NCI-H345 (cell line): ENCODE measurements at regions not wholly inside any gene's neighbourhood (a gene's known extent, or its start where the extent isn't known, plus 50 kb on each side); places are given as distances from the start of the nearest gene placed in this dataset.

ENCODE experiments used
- DNase-seq: peaks from one replicate; lab custom pipeline; 2025; lab: John Stamatoyannopoulos, UW

DNA sequence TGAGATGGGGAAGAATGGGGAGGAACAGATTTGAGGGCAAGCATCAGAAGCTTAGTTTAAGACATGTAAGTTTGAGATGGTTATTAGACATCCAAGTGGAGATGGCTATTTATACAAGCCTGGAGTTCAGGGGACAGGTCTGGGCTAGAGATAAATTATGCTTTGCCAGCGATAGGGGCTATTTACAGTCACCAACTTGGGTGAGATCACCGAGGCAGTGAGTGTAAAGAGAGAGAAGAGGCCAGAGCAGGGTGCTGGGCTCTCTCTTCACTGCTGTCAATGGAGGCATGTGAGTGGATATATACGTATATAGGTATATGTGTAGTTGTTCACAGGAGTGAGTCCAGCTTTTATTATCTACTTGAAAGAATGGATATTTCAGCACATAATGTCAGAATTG is 81.0 kb downstream of the QPCT start:
- no peak for DNase-seq

DNA sequence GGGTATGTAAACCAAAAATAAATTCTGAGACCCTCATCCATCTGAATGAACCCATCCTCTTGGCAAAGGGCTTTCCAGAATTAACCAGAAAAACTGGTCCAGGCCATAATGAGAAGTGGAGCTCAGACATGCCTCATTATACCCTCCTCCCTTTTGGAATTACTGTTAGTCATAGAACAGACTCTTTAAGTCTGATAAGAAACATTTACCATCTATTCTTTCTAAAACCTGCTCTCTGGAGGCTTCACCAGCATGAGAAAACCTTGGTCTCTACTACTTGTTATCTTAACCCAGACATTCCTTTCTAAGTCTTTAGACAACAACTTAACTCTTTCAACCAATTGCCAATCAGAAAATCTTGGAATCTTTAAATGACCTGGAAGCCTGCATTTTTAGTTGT is 82.8 kb downstream of the QPCT start:
- no peak for DNase-seq

DNA sequence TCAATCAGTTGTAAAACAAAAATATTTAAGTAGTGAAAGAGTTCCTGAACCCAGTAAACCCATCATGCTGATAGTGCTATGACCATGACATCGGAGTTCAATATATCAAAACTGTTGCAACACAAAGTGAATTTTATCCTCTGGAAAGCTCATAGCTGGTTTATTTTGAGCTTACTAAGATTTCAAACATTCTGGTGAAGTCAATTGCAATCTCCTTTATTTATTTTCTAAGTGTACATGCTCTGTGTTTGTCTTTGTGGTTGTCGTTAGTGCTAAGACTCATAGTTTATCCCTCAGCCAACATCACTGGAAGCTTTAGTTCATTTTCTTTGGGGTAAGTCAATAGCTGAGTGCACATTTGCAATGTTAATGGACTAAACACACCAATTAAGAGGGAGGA is 91.9 kb downstream of the QPCT start:
- no peak for DNase-seq

DNA sequence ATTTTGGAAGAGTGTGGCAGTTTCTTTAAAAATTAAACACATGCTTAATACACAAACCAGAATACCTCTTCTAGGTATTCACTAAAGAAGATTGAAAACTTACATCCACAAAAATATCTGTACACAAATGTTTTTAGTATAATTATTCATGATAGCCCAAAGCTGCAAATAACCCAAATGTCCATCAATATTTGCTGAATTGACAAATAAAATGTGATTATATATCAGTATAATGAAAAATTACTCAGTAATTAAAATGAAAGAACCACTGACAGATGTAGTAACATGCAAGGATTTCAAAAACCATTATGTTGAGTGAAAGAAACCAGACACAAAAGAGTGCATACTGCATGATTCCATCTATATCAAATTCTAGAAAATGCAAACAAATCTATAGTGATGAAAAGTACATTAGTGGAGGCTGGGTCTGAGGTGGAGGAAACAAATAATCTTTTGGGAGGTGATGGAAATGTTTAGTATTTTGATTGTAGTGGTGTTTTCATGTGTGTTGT is 94.8 kb downstream of the QPCT start:
- DNase-seq = no peak

DNA sequence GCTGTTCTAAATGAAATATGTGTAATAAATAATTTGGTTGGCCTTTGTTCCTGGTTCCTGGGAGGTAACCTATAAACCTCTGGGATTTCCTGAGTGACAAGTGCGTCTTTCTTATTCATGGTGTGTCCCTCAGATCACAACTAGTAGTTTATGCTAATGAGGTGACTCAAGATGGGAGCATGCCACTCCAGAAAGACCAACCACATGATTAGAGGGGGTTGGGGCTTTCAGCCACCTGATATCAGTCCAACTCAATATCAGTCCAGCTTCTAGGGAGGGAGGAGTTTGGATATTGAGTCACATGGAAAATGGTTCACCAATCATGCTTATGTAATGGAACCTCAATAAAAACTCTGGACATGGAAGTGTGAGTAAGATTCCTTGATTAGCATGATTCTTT is 96.6 kb downstream of the QPCT start:
- DNase-seq = no peak

DNA sequence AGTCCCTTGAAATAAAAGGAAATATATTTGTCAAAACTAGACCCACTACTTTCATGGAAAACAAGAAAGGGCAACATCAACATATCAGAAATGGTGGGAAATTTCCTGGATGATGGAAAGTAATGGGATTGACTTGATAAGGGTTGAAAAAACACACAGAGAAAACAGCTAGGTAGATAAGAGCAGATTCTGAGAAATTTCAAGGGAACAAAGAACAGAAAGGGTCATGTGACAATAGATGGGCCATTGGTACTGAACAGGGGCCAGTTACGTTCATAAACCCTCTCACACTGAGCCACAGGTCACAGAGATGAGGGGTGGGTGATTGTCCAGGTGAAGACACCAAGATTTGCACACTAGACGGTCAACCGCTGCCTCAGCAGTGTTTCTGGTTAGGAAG is 98.7 kb downstream of the QPCT start:
- no peak for DNase-seq

DNA sequence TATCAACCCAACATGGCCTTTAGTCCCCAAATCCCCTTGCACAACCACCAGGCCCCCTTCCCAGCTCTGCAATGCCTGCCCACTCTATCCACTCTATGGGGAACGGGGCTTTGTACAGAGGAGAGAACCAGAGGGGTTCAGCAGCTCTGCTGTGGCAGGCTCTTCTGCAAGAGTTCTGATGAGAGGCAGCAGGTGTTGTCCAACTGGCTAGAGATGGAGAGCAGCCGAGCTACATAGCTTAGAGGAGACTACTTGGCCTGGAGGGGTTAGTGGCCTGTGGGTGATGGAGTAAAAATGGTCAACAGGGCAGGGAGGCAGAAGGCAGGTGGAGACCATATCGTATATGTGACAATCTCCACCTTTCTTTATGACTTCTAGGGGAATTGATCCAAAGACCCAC is 103.0 kb downstream of the QPCT start:
- no peak for DNase-seq

DNA sequence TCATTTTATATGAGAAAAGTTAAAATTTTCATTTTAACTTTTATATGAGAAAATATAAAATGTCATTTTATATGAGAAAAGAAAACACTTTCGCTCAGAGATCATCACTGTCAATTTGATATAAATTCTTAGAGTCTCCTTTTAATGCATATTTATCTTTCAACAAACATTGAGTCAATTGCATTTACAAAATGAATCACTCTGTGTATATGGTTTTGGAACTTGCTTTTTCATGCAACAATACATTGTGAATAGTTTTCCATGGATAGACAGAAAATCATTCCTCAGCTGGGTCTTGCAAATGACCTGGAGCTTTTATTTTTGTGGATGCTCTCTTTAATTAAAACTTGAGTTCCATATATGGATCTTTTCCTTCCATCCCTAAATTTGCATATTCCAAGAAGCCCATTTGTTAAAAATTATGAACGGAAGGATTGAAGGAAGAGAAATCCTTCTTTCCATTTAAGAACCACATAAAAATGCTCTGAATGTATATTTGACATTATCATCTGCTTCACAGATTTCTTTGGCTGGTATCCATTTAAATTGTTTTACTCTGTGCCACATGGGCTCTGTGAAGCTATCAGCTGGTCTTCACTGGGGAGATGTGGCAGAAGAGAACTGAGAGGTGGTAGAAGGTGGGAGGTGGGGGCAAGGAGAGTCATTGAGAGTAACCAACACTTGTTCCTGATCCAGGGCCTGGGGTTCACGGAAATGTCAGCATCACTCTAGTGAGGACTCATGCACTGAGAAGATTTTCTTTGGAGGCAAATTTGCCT is 104.1 kb downstream of the QPCT start:
- DNase-seq = no peak

DNA sequence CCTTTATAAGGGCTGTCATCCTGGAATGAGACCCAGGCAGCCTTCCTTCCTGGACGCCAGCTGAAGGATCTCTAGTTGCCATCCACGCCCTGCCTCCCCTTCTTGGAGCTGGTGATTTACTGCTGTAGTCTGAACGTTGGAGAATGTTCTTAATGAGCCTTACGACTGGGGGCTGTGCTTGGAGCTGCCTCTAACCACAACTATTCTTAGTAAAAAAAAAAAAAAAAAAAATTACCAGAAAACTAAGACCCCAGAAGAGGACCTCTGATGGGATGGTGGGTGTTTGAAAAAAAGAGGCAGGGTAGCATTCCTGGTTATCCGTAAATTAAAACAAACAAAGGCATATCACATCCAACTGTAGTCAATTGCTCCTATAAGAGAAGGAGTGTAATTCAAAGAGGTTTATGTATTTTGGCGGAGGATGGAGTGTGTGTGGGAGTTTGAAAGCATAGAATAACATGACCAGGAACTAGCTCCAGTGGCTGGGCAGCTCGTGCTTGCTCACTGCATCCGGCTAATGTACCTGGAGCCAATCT is 105.4 kb downstream of the QPCT start:
- DNase-seq = no peak

DNA sequence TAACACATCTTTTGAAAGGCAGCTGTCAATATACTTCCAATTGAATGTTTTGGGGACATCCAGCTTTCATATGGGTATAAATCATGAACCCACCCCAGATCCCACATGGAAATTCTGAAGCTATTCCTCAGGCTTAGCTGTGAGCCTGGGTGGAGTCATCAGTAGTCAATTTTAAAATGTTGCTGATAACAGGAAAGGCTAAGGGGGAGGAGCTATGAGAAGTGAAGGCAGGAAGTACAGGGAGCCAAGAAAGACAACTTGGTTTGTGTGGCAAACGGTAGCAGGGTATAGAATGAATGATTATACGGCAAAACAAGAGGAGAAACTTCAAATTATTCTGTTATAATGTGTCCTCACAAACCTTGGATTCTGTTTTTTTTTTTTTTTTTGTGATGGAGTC is 108.6 kb downstream of the QPCT start:
- no peak for DNase-seq

DNA sequence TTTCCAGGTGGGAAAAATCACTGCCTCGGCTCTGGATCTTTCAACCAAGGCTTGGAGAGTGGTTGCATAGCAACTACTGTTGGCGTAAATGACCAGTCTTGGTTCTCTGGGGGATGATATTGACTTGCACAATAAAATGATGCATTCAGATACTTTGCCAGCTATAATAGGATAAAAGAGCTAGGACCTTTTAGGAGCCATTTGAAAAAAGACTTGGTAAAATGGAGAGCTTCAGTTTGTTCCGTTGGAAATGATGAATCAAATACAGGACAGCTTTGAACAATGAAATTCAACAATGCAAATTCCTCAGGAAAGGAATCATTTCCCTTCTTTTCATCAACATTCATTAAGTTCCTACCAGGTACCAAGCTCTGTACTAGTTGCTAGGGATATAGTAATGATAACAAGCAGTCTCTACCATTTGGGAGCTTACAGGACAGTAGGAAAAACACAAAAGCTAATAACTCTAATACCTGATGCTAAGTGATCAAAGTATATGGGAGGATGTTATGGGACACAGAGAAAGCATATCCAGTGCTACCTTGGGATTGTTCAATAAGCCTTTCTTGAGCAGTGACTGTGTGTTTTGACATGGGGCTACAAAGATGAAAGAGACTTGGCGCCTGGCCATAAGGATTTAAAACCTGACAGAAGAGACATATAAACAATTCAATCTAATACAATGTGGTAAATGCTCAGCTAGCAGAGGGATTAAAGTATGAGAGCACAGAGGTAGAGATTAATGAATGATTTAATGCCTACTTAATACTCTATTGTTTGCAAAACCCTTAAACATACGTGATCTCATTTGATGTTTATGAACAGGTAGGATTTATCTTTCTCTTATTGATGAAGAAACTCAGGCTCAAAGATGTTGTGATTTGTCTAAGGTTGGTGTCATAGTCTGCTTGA is 110.7 kb downstream of the QPCT start:
- no peak for DNase-seq

DNA sequence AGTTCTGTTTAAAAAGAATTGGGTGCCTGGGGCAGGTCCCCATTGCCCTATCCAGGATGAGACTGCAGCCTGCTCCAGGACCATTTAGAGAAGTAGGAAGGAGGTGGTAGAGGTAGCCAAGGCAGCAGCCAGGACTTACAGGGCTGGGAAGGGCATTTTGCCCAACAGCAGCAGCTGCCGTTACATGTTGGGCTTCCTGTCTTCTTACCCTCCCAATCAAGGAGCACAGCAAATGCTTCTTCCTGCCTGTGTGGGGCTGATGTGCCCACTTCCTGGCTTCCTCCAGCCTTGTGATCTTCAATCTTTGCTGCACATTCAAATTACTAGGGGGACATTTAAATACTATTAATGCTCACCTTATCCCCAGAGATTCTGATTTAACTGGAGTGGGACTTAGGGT is 112.0 kb downstream of the QPCT start:
- no peak for DNase-seq

DNA sequence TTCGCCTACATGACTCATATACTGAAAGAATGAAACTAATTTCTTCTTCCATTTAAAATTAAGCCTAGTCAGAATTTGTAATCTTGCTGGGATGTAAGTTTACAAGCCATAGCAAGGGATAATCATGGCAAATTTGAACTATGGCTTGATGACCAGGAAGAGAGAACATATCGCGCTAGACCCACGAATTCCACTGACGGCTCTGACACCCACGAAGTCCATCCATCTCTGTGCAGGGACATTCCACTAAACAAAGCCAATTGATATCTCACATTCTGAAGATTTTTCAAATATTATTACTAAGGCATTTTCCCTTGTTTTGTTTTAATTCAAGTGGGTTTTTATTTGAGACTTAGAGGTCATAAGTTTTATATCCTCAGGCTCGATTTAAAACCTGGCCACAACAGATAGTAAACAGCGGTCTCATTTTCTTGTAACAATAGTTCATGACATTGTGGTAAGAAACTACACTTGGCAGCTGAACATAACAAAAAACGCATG is 113.0 kb downstream of the QPCT start:
- no peak for DNase-seq

DNA sequence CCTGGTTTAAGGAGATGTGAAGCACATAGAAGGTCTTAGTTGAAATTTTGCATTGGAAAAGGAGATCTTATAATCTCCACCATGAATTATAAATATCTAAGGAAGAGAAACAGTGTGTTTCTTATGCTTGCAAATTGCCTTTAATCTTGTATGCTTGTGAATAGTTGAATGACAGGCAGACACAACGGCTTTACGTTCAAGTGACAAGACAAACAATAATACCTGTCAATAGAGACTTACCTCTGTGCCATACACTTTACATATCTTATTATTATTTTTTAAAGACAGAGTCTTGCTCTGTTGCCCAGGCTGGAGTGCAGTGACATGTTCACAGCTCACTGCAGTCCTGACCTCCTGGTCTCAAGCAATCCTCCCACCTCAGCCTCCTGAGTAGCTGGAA is 113.7 kb downstream of the QPCT start:
- DNase-seq = no peak

DNA sequence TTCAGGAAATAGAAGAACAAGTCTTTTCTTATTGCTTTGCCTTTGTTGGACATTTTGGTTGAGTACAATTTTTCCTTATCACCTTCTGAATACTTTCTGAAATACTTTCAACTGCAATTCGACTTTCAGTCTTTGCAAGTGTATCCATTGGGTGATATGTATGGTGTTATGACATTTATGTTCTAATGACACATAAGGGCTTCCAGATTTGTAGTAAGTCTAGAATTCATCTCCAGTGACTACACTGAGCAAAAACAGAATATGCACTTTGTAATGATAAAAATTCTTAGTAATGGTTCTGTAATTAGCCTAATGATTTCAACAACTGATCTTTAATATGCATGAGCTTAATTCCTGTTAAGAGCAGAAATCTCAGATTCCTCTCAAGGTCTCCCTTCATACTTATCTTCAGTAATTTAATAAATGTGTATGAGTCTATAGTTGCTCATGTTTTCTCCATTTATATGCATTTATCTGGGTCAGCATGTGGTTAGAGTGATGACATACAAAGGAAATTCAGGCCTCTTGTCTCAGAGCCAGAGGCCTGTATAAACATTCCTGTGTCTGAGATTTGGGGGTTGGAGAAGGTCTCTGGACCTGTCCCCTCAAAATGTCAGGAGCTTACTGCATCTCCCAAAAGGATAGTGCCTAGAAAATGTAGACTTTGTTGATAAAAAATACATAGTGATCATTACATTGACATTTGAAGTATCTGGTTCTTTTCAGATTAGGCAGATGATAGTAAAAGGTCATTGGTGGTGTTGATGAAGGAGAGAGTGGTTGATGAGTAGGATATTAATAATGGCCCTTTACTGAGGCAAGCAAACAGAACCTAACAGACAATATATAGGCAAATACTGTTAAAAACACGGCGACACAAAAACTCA is 114.9 kb downstream of the QPCT start:
- DNase-seq = no peak

DNA sequence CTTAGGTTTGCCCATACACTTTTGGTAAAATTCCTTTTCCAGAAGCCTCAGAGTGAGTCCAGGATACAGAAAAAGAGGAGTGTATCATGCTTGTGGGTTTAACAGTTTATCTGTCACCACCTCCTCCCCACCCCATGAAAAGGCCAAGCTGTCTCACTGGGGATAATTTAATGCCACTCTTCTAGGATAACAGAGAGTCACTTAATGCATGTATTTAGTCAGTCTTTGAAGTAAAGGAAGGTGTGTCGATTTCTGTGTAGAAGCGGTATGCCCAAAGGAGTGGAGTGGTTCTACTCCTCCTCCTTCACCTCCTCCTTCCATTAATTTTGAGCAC is 116.4 kb downstream of the QPCT start:
- no peak for DNase-seq

DNA sequence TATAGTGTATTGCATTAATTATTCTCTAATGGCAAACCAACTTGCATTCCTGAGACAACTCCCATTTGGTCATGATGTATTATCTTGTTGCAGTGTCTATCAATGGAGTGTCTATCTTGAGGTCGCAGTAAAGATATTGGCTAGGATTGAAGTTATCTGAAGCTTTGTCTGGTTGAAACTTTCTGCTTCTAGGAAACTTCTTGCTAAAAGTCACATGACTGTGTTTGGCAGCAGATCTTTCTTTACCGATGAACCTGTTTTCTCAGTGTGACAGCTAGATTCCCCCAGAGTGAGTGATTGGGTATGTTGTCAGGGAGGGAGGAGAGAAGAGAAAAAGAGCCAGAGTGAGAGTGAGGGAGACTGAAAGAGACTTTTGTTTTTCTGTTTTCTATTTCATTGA is 119.6 kb downstream of the QPCT start:
- no peak for DNase-seq

DNA sequence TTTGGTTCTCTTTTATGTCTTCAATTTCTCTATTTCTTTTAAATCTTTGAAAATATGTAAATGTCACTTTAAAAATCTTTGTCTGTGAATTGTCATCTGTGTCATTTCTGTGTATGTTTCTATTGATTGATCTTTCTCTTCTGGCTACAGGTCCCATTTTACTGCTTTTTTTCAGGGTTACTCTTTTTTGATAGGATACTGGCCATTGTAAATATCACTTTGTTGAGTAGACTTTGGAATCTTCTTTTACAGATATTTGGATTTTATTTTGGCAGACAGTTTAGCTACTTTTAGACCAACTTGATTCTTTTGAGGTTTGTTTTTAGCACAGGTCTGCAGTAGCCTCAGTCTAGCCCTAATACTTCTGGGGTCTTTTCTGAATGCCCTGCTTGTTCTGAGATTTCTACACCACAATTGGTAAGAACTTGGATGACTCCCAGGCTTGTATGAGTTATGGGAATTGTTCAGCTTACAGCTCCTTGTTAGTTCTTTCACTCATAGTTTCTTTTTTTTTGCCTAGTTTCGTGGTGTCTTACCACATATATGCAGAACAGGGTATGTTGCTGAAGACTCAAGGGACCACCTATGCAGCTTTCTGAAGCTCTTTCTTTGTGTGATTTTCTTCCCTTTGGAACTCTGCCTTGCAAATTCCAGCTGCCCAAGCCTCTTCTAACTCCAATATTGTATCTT is 122.2 kb downstream of the QPCT start:
- no peak for DNase-seq

DNA sequence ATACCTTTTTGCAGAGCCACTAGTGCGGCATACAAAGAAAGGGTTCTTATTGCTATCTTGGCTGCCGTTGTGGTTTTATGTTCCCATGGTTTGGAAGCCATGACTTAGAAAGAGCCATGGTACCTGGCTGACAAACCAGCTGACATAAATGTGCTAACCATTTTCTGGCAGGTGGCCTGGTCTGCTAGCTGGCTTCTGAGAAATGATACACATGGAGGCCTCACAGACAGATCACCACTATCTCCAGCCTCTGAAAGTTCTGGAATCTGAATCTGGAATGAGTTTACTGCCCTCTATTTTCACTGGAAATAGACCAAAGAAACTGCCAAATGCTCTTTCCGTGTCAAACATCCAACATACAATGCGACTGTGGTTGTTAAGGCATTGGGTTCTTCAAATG is 123.7 kb downstream of the QPCT start:
- DNase-seq = no peak

DNA sequence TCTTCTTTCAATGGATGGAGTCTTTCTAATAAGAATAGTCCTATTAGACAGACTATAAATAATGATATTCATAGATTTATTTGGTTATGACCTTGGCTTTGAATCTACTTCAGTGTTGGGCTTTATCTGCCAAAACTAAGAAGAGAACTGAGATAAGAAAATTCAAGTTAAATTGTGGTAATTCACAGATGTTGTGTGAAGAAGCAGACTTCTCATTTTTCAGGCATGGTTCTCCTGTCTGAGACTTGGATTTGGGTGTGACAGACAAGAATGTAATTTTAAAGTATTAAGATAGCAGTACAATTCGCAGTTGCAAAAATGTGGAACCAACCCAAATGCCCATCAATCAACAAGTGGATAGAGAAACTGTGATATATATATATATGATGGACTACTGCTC is 124.7 kb downstream of the QPCT start:
- DNase-seq = no peak

DNA sequence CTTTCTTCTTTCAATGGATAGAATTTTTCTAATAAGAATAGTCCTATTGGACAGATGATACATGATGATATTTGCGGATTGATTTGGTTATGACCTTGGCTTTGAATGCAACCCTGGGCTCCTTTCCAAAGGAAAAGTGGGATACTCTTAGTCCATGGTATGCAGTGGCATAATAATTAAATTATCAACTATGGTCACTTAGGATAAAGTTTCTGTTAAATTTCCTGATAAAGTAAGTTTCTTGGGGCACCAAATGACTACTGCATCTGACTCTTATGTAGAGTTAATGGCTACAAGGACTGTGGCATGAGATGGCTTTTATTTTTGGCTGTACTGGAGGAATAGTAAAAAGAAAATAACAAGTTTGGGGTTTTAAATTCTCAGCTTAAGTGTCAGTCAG is 126.7 kb downstream of the QPCT start:
- no peak for DNase-seq
